Hematopoietic multipotent progenitor cell treated with erythropoietin and hydrocortisone succinate and interleukin-3 and kit ligand, for 8 days (in vitro differentiated cells): ENCODE measurements at regions not wholly inside any gene's neighbourhood (a gene's known extent, or its start where the extent isn't known, plus 50 kb on each side); places are given as distances from the start of the nearest gene placed in this dataset.
"Not testable (repeated sequence)": the region's sequence is repeated elsewhere in the genome, so short reads cannot be mapped to it uniquely, and the experiment has no call there.

Experiments used
- DNase-seq: peaks from one replicate; pipeline ENCODE4 v3.0.0-alpha.2; 2015

DNA sequence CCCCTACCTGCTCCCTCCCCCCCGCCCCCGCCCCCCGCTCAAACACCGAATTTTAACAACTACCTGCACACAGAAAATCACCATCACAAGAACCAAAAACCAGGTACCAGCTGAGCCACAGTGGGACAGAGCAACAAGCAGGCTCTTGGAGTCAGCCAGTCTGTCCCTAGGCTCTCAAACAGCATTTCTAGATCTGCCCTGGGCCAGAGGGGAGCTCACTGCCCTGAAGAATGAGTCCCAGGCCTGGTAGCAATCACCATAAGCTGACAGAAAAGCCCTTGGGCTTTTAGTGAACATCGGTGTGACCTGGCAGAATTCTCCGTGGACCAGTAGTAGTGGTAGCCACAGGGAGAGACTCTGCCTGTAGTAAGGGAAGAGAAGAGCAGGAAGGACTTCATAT lies 58.3 kb downstream of the C11orf87 start:
- no peak for DNase-seq

DNA sequence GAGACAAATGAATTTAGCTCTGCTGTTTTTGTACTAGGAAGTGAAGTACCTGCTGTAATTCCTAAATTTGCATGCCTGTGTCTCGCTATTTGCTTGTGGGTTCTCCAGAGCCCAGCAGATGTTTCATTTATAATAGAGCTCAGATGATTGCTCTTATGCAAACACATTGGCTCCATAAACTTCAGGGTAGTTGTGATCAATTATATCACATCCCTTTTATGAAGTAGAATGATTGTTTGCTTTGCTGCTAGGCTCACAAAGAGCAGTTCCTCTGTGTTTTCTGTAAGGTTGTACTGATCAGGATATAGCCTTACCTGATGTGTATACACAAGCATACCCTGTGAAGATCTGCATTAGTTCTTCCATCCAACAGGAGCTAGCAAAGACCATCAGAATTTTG lies 64.1 kb downstream of the C11orf87 start:
- no peak for DNase-seq

DNA sequence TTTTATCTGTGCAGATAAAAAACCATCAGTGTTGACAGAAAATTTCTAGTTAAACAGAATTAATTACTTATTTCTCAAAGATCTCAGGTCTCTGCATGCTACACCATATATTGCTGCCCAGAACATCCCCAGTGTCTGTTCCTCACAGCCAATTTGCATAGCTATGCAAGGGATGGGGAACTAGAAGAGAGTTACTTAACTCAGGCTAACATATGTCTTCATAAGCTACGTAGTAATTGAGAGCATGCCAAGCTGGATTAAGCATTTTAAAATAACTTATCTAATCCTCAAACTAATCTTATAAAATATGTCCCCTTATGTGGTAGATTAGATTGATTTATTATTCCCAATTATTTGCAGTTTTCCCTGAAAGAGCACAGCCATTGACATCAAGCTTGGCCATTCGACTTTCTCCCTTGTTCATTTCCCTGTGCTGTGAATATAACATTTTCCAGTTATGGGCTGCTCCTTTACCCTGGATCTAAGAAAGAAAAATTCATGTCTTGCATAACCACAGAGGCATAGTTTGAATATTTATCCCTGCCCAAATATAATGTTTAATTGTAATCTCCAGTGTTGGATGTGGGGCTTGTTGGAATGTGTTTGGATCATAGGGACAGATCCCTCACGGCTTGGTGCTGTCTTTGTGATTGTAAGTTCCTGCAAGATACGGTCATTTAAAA lies 69.1 kb downstream of the C11orf87 start:
- DNase-seq: no peak

DNA sequence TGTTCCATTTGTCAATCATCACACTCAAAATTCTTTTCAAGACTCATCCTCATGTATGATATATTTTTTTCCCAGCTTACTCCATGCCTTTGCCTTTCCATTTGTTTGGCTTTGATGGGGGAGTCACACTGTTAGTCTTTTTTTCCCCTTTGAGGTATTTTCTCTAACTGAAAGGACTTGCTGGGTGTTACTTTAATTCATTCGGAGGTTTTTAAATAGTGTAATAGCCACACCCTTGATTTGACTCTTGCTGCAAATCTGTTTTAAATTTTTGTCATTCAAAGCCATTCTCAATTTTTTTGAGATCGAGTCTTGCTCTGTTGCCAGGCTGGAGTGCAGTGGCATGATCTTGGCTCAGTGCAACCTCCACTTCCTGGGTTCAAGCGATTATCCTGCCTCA lies 84.1 kb downstream of the C11orf87 start:
- no peak for DNase-seq

DNA sequence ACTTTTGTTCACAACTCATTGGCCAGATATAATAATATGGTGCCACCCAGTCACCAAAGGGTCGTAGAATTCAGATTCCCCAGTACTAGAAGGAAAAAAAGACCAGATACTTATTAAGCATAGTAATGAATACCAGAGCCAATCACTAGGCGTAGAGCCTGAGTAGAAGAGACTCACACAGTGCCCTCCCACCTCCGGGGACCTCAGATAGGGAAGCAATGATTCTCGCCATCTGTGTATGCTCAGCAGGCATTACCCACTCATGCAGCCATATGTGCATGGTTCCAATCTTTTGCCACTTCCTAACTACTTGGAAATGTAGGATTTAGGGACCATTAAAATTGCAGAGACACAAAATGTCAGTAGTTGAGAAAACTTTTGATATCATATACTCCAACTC lies 85.3 kb downstream of the C11orf87 start:
- DNase-seq: no peak

DNA sequence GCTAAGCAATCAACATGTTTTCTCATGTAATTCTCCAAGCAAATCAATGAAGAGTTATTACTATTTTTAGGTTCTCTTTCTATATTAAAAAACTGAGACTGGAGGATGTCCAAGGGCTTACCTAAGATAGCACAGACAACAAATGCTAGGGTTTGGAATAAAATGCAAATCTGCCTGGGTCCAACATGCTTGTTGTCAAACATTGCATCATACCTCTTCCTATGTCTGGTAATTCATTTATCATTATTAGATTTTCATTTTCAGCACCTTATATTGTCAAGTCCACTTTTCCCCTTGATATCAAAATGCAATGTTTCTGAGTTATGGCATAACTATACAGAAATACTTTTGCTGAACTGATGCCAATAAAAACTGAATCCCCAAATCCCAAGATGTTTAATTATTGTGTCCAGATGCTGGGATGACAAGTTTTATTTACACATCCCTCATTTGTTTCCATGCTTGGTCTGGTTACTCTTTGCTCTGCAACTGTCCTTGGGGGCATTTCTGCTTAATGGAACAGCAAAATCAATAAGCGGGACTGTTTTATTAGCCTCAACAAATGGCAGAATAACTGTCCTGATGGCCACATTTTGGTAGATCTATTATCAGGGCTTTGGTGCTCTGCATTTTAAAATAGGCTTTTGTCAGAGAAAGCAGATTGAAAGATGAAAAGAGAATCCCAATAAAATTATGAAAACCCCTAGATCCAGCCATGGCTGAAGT lies 86.0 kb downstream of the C11orf87 start:
- DNase-seq: no peak

DNA sequence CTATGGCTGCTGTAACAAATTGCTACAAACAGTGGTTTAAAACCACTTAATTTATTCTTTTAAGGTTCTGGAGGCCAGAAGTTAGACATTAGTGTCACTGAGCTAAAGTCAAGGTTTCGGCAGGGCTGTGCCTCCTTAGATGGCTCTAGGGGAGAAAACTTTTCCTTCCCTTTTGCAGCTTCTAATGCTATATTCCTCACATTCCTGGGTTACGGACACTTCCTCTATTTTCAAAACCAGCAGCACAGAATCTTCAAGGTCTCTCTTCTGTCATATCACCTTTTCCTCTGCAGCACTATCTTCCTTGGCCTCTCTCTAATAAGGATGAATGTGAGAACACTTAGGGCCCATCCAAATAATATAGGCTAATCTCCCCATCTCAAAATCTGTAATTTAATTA lies 87.0 kb downstream of the C11orf87 start:
- DNase-seq: no peak

DNA sequence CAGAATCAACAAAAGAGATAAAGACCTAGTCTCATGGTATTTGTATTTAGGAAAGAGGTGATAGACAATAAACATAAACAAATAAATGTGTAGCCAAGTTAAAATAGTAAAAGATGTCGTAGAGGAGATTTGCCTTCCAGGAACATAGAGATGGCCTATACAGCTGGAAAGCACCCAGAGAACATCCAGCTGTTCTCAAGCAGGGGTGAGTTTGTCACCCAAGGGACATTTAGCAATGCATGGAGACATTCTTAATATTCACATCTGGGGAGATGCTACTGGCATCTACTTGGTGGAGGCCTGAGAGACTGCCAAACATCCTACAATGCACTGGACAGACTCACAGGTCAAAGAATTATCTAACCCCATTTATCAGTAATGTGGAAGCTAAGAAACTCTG lies 88.3 kb downstream of the C11orf87 start:
- DNase-seq: no peak

DNA sequence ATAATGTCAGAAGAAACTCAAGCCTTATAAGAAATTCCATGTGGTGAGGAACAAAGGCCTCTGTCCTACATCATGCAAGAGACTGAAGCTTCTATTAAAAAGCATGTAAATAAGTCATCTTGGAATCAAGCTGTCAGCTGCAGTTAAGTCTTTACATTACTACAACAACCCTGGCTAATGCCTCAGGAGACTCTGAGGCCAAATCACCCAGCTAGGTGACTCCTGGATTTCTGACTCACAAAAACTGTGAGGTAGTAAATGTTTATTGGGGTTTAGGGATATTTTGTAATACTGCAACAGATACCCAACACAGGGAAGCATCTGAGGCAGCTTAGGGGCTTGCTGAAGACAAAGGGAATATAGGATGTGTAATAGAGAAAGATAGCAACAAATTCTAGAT lies 89.6 kb downstream of the C11orf87 start:
- DNase-seq: no peak

DNA sequence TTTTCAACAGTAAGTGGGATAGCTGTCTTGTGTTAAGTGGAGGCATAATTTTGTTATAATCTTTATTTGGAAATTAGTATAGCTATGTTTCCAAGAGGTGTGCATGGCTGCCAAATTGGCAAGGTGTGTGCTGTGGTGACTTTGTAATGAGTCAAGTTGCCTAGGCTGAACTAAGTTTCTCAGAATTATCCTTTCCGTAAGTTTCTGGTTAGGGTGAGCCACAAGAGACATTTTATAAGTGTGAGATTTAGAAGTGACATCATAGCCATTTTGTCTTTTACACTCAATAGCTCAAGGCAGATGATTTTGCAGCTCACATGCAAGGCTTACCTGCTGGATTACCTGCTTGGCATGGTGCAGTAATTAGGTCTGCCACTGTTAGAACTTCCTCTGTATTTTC lies 90.3 kb downstream of the C11orf87 start:
- no peak for DNase-seq

DNA sequence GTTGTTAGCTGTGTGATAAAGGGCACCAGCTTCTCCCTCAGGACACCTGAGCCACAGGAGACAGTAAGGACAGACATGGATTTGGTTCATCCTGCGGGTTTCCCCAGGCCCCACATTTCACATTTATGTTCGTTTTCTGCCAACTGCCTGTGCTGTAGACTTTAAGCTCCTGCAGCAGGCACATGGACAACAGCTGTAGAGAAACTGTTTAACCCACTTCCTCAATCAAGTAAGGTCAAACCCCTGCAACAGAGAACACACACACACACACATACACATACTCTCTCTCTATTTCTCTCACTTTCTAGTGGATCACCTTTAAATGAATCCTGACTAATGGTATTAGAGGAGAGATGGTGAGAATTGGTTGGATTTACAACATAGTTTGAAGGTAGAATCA lies 90.7 kb downstream of the C11orf87 start:
- DNase-seq: no peak

DNA sequence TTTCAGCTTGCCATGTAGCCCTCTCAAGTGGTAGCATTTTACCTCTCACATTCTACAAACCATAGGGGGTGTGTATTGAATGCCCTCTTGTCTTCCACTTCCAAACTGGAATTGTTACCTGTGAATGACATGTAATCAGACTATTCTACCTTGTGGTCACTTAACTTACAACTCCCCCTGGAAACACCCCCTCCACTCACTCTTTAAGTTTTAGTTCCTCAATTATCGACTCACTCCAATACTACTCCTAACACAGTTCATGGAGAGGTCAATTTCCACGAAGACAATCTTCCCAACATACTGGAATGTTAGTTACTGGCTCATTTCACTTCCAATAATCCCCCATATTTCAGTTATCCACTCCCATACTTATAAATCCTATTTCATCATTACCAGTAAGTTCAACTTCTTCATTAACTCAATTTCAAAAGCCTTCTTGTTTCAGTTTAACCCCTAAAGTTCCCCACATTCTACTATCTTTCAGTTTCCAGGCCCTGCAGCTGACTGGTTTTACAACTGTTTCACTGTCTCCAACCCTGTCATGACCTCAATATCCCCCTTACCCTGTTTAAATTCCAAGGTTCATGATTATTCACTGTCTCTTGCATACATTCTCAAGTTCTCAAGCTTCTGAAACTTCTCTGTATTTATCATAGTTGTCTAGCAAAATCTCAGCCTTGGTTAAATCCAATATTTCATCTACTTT lies 92.5 kb downstream of the C11orf87 start:
- no peak for DNase-seq

DNA sequence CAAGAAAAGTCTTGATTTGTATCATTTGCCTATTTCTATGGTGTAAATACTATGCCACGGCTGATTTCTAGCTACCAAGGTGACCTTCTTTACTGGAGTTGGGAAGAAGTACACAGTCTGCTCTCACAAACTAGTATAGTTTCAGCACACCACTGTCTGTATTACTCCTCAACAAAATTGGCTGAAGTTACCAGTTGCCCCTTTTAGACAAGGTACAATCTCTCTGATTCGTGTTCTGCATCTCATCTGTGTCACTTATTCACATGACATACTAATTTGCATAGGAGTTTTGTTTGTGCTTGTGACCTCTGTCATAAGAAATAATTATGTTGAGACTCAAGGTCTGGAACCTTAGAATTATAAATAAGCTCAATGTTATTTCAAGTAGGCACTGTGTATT lies 97.3 kb downstream of the C11orf87 start:
- DNase-seq: no peak

DNA sequence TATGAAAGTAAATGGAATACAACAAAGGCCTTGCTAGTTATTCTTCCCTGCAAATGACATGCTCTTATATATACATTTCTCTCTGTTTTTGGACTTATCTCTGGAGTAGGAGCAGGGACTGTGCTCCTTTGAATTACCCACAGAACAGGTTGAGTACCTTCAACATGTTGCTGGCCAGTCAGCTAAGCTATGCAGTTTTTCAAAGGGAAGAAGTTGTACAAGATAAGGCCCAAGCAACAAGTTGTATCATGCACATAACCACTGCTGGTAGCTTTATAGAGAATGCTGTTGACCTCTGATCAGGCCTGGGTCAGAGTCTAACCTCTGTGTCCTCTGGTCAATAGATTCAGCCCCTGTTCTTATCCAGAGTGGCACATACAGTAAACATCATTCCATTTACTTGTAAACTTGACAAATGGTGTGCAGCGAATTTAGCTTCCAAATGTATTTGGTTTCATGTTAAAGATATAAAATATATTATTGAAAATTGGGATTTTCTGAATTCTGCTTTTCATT lies 99.6 kb downstream of the C11orf87 start:
- DNase-seq: no peak

DNA sequence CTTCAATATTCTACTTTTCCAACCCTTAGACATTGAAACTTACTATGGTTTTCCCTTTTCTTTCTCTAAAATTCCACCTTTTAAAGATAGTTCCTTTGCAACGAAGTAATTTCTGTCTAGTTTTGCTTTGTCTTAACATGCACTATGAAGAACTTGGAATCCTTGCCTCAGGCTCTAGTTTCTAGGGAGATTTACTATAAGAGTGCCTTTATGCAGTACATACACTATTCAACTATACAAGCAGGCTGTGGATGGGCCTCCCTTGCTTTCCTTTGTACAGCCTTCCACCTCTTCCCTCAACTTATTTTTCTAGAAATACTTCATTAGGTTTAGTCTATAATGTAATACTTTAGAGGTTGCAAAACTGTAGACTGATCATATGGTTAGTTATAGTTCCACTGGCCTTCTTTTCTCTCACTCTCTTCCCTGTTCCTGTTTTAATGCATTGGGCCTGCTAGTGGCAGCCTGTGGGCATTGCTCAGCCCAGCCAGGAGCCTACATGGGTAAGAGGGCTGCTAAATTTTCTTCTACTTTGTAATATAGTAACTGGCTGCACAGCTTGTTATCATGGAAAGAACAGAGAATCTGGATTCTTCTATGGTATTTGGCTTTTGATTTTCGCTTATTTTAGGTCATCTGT lies 100.2 kb downstream of the C11orf87 start:
- DNase-seq: no peak

DNA sequence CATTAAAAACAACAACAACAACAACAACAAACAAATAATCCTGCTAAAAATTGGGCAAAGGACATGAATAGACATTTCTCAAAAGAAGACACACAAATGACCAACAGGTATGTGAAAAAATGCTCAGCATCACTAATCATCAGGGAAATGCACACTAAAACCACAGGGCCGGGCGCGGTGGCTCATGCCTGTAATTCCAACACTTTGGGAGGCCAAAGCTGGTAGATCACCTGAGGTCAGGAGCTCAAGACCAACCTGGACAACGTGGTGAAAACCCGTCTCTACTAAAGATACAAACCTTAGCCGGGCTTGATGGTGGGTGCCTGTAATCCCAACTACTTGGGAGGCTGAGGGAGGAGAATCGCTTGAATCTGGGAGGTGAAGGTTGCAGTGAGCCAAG lies 103.6 kb downstream of the C11orf87 start:
- not testable (repeated sequence) for DNase-seq

DNA sequence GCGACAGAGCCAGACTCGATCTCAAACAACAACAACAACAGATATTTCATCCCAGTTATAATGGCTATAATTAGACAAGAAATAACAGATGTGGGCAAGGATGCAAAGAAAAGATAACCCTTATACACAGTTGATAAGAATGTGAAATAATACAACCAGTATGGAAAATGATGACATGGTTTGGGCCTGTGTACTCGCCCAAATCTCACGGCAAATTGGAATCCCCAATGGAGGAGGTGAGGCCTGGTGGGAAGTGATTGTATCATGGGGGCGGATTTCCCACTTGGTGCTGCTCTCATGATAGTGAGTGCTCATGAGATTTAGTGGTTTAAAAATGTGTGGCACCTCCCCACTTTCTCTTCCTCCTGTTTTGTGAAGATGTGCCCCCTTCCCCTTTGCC lies 104.1 kb downstream of the C11orf87 start:
- no peak for DNase-seq

DNA sequence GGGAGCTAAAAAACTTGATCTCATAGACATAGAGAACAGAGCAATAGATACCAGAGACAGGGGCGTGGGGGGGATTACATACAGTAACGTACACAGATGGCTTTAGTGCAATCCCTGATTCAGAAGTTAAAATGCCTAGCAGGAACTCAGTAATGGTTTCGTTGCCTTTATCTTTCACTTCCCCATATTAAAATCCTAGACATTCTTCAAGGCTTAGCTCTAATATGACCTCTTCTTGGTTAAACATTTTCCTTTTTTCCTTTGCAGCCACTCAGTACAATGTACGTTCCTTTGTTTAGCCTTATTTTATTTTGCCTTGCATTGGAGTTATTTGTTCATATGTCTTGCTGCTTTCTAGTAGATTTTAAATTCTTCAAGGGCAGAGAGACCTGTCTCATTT lies 104.9 kb downstream of the C11orf87 start:
- DNase-seq: no peak

DNA sequence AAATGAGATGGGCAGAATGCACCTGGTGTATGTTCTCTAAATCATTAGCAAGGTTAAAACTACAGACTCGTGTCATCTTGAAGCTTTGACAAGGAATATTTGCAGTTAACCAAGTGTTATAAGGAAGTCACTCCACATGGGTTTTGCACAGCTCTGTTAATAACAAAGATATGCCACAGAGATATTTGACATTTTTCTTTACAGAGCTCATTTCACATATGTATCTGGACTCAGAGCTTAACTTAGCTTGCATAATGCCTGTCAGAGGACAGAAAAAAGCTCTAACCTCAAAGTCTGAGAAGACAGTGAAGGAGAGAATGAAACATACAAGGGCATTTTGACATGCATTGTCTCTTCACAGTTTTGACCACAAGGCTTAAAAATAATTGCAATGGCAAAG lies 105.5 kb downstream of the C11orf87 start:
- DNase-seq: no peak

DNA sequence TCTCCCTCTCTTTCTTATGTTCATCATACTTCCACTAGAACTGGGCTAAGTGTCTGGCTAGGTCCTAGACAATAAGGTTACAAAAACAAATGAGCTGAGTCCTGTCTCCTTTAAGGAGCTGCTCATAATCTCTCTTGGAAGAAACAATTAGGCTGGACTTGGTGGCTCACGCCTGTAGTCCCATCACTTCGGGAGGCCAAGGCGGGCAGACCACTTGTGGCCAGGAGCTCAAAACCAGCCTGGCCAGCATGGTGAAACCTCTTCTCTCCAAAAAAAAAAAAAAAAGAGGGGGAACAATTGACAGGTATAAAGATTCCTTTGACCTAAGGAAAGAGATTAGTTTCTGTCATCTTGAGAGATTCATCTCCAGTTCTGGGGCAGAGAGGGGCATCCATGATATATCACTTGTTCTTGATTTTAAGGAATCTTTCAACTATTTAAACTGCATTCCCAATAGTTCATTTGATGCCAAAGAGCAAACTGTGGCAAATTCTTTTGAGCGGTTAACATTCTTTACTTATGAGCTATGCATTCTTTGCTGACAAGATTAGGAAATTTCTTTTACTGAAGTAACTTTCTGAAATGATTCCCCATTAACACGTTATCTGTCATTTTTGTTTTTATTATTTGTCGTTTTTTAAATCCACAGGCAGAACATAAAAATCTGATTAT lies 125.5 kb downstream of the C11orf87 start:
- DNase-seq: no peak

DNA sequence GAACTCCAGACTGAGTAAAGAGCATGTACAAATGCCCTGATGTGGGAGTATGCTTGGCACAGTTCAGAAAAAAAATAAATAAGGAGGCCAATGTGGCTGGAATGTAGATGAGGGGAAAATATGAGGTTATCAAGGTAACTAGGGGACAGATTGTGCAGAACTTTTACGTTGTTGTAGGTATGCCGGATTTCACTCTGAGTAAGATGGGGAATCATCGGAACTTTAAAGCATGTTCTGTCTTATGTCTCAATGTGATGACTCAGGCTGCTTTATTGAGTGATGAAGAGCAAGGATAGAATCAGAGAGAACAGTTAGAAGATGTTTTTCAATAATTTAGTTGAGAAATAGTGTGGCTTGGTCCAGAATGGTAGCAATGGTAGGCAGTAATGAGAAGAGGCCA lies 130.4 kb downstream of the C11orf87 start:
- DNase-seq: no peak

DNA sequence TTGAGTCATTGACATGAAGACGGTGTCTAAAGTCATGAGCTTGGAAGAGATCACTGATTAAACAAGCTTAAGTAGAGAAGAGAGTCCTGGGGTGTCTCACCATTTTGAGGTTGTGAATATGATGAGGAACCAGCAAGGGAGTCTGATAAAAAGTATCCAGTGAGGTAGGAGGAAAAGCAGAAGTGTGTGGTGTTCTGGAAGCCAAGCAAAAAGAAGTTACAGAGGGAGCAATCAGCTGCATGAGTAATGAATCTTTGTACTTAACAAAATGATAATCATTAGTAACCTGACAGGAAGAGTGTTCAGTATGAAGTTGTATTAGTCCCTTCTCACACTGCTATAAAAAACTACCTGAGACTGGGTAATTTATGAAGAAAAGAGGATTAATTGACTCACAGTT lies 131.3 kb downstream of the C11orf87 start:
- DNase-seq: no peak

DNA sequence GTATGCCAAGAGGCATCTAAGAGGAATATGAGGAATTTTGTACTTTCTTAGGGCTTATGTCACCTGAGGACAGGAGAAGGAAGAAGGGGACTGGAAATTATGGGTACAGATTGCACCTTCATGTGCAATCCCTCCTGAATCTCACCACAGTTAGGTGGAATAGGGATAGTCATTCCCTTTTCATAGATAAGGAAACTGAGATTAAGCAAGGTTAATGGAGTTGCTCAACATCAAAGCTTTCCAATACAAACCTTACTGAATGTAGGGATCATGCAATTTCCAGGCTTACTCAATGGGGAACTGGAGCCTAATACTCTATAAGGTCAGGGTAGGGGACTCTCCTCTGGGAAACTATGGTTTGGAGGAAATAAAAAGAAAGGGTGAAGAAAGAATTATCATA lies 133.0 kb downstream of the C11orf87 start:
- no peak for DNase-seq
